Testis (tissue), 2 donors: ENCODE measurements at regions not wholly inside any gene's neighbourhood (a gene's known extent, or its start where the extent isn't known, plus 50 kb on each side); places are given as distances from the start of the nearest gene placed in this dataset.

Source experiments
- CTCF ChIP-seq, 3 experiments: fragments of 450-650 bp in 2 of 3; fragments of 200-600 bp in 1 of 3; sonication (generic) in 1 of 3; IDR thresholded peaks; one replicate each; pipeline ENCODE4 v1.5.1; 2016 to 2019; ENCODE audit warnings: antibody characterized with exemption in 3 of 3, mild to moderate bottlenecking in 2 of 3, moderate library complexity in 1 of 3
- POLR2A ChIP-seq: fragments of 450-650 bp; IDR thresholded peaks from one replicate; pipeline ENCODE4 v1.6.1; 2017; ENCODE audit warnings: antibody characterized with exemption, mild to moderate bottlenecking, moderate library complexity

DNA sequence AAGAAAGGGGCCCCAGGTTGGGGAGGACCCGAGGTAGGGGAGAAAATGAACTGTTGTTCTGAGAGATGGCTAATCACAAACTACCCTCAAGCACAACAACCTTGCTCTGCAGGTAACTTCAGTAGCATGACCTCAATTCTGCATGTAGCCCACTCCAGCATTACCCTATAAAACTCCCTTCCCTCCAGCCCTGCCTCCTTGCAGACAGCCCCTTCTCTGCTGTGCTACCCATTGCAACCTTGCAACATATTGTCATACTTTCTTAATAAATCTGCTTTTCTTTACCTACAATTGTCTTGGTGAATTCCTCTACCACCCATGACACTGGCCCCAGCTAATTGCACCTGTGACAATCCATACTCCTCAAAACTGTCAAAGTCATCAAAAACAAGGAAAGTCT is 428.9 kb downstream of the MATN1 start:
- TF ChIP-seq CTCF (IDR thresholded peaks at IDR 0.05) (no peak), POLR2A (no peak)
